ENCODE measurements at regions not wholly inside any gene's neighbourhood (a gene's known extent, or its start where the extent isn't known, plus 50 kb on each side); places are given as distances from the start of the nearest gene placed in this dataset.

DNA sequence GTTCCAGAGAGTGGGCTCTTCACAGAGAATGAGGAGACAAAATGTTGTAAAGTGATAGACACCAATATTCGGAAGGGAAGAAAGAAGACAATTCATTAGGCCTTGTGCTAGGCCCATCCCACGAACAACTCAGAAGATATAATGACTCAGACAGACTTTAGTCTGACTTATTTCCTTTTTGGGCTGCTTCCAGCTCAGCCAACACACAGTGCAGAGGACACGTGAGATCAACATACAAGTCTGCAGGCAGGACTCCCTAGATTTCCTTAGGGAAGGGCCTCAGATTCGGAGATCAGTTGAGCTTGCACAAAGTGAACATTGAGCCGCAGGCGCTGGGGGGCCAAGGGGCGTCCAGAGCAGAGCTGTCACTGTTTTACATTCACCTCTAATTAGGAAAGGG, 290.7 kb upstream of the TENM3 start:
- no peak for DNase-seq (ENCODE audit: low spot score)

DNA sequence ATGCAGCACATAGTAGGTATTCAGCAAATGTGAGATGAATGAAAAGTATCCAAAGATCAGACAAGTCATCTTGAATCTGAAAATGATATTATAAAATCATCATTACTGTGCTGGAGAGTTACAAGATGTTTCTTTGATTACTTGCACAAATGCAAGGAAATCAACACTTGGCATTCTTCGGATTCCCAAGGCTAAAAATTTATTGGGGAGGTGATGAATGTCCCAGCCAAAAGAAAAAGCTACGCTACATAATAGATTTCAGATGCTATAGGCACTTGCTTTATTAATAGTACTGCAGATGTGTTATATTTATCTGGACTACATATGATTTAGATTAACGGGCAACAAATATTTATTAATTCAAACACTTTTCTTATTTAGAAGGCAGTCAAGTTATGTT, 286.7 kb upstream of the TENM3 start:
- DNase-seq (ENCODE audit: low spot score) = no peak

DNA sequence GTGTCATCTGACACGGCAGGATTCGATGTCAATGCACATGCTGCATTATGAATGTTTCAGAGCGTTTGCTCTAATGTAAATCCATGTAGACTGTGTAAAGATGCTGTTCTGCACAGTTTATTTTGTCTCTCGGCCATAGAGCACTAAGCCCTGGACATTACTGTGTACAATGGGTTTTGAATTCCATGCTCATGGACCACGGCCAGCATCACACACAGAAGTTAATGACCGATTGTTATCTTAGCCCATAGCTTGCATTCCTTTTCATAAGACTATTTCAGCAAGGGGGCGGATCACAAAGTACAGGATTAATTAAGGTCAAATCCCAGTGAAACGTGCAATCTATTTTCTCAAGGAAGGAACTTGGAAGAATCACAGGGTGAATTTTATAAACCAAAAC, 286.1 kb upstream of the TENM3 start:
- DNase-seq (ENCODE audit: low spot score) = no peak

DNA sequence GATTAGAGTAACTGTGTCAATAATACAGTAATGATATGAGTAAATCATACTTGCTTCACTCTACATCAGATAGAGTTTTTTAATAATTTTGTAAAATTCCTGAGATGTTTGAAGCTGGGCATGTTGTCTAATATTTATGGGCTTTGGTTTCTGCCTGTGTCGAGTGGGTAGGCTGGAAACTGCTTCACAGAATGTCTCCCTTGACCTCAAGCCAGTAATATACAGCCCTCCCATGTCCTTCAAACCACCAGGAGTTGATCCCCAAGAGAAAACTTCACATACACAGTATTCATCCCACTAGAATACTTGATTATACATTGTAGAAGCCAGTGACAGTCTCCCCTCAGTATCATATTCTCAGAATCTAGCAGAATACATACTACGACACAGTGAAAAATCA, 284.8 kb upstream of the TENM3 start:
- no peak for DNase-seq (ENCODE audit: low spot score)

DNA sequence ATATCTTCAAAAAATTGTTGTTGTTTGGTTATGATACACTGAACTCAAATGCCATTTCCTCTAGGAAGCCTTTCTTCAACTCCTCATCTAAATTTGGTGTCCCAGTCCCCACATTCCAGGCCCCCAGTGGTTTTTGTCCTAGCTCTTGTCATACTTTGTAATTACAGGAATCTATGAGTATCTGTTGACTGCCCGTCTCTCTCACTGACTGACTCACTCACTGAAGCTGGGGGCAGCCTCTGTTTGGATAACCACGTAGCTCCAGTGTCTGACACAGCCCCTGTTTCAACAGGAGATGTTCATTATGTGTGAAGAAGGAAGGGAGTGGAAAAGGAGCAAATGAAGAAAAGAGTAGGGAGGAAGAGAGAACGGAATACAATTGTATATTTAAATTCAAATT, 284.1 kb upstream of the TENM3 start:
- DNase-seq (ENCODE audit: low spot score) = no peak

DNA sequence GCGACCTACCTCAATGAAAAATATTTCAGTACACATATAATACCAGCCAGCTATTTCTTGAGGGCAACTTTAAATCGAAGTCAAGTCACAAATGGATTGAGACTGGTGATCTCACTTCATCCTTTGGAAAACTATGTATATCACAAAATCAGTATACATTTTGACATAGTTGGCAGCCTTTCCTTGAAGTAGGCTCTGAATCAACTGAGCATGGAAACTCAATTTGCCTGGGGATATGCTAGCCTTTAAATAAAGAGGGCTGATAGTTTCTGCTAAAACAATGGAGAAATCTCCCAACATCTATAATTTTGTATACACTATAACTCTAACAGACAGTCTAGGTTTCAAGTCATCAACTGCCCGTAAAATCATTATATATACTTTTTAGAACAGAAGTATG, 282.8 kb upstream of the TENM3 start:
- DNase-seq (ENCODE audit: low spot score) = no peak

DNA sequence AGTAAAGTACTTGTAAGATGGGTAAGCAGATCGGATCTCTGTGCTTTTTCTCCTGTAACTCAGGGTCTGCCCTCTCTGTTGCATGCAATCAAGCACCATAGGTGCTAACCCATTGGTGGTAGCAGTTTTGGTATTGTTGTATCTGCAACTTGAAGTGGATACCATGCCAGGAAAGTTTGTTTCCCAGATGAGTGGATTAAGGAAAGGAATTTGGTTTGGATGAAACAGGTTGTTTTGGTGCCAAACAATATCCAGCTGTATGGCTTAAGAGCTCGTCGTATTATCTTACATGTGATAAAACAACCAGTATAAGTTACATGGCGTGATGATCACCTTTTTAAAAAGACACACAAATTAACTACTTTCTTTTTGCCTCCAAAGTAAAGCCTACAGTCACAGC, 280.9 kb upstream of the TENM3 start:
- no peak for DNase-seq (ENCODE audit: low spot score)

DNA sequence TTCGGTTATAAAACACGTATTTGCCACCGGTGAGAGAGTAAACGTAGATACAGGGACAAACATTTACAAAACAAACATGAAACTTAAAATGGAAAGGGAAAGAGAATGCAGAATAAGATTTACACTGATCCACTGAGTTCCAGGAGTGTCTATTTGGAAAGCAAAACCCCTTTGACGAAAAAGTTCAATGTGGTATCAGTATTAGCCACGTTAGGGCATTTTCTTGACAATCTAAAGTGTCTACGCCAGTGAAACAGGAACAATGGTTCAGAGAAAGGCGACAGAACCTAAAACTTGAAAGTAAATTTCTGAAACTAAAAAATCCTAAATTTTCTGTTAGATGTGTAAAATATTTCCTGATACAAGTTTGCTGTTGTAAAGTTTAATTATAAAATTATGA, 278.5 kb upstream of the TENM3 start:
- no peak for DNase-seq (ENCODE audit: low spot score)

DNA sequence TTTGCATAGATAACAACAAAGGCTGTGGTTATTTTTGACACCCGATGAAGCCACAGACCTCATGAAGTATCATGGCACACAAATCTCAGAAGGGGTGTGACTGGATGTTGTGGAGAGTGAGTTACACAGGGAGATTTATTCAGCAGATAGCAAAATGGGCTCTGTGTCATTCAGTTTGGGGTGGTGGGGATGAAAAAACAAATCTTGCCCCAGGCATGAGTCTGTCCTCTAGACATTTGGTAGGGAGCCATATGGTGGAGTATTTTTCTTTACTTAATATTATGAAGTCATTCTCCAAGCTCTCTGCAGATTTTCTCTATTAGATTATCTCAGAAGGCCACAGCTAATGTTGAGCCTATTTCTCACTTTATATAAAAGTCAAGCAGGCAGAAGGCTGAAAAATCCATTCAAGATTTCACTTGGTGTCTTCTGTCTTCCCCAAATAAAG, 277.1 kb upstream of the TENM3 start:
- no peak for DNase-seq (ENCODE audit: low spot score)

DNA sequence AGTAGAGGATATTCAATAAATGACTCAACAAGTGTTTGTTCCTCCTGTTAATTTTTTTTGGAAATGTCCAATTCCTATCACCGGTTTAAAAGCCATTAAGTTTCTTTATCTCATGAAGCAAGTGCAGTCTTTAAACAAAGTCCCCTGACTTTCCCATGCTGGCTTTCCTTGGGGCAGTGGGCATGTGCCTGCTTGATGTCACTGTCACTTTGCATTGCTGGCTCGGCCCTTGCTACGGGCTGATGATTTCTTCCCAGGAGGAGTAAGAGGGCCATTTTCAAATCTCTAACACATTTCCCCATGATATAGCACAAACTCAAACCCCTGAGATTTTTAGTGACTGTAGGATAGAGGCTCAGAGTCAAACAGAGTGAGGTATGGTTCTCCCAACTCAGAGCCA, 275.8 kb upstream of the TENM3 start:
- no peak for DNase-seq (ENCODE audit: low spot score)

DNA sequence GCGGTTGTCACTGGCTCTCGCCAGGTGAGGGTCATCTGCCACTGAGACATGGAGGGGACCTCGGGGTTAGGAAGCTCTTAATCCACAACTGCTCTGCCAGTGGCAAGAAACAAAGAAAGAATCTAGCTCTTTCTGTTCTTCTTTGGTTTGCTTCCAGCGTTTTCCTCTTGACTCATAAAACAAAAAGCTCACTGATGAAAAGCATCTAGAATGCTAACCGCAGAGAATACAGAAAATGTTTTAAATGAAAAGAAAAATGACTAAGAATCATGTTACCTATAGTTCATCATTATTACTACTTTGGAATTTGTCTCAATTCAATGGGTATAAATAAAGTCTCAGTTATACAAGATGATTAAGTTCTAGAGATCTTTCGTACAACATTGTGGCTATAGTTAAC, 274.8 kb upstream of the TENM3 start:
- no peak for DNase-seq (ENCODE audit: low spot score)

DNA sequence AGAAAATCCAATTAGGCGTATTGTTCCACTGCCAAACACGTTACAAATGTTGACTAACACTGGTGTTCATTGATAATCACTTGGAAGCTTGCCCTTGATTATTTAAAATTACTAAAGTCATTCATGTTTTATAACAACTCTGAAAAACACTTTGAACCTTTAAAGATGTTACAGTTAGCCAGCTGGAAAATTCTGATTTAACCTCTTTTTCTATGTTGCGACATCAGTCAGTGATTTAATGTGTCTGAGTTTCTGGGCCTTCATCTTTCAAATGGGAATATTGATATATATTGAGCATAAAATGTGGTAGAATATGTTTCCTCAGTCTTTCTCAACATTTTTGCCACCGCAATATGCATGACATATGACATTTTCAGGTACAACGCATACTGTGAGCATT, 274.1 kb upstream of the TENM3 start:
- DNase-seq (ENCODE audit: low spot score) = no peak

DNA sequence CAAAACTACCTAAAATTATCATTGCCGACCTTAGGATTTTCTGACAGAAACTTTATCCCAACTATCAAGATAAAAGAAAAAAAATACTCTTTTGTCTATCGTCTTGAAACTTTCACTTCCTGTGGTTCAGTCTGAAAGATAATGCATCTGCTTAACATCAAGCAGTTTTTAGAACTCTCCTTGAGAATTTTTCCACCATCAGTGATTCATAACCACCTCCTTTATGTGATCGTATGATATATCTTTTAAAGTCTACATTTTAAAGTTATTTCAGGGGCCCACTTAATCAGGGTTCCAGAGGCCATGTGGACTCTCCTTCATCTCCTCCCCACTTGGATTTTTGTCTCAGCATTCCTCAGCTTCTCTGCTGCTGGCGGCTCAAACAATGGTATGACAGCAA, 272.8 kb upstream of the TENM3 start:
- DNase-seq (ENCODE audit: low spot score) = no peak

DNA sequence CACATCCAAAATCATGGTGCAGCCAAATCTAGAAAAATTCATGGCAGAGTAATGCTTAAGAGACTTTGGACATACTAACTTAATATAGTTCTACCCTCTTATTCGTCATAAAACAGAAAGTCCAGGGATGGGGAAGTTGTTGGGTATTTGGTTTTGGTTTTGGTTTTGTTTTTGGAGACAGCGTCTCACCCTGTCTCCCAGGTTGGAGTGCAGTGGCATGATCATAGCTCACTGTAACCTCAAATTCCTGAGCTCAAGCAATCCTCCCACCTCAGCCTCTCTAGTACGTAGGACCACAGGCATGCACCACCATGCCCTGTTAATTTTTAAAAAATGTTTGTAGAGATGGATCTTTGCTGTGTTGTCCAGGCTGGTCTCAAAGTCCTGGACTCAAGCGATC, 271.8 kb upstream of the TENM3 start:
- DNase-seq (ENCODE audit: low spot score) = no peak

DNA sequence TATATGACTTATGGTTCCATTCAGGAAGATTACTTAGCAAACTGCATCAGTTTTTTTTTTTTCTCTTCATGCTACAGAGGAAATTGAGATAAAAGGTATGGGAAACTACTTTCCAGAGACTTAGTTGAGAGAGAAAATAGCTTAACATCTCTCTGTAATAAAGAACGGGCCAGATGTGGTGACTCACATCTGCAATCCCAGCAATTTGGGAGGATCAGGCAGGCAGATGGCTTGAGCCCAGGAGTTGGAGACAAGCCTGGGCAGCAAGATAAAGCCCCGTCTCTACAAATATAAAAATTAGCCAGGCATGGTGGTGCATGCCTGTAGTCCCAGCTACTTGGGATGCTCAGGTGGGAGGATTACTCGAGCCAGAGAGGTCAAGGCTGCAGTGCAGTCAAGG, 271.2 kb upstream of the TENM3 start:
- no peak for DNase-seq (ENCODE audit: low spot score)

DNA sequence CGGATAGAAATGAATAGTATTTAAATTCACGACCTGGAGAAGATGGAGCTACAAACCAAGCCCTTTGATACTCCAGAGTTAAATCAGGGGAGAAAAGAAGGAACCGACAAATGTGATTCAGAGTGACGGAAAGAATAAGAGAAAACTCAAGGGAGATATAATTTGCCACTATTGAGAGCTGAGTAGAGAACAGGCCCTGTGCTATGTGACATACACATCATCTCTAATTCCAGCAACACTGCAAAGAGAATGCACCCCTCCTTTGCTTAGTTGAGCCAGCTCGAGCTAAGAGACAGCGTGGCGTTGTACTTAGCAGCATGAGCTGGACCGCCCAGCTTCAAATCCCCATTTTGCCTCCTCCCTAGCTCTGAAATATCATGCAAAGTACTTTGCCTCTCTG, 266.4 kb upstream of the TENM3 start:
- no peak for DNase-seq (ENCODE audit: low spot score)

DNA sequence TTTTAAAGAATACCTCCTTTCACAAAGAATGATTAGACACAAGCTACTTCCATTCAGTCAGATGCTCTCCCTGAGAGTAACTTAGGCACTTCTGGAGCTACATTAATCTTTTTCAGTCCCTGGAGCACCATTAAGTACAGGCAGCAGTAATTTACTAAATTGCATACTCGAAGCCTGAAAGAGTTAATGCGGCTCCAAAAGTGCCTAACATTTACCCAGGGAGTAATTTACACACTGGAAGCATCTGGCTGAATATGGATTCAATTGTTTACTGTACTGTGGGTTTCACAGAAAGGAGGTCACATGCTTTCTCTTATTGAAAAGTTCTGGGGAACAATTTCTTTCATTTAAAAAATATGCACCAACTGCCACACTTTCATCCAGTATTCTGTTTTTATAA, 260.8 kb upstream of the TENM3 start:
- DNase-seq (ENCODE audit: low spot score) = no peak

DNA sequence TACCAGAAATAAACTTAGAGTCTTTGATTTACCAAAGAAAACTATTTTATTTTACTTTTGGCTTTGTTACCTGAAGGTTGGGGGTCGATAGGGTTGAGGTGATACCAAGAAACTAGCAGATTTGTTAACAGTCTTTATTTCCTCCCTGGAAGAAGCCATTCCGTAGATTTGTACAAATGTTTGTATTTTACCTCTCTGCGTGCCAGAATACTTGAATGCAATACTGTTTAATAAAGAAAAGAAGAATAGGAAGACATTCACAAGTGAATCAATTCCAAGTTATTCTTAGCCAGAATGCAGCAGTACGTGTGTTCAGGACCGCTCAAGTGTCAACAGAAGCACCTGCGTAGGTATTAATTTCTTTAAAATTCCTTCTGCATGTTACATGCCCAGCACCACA, 260.3 kb upstream of the TENM3 start:
- no peak for DNase-seq (ENCODE audit: low spot score)

DNA sequence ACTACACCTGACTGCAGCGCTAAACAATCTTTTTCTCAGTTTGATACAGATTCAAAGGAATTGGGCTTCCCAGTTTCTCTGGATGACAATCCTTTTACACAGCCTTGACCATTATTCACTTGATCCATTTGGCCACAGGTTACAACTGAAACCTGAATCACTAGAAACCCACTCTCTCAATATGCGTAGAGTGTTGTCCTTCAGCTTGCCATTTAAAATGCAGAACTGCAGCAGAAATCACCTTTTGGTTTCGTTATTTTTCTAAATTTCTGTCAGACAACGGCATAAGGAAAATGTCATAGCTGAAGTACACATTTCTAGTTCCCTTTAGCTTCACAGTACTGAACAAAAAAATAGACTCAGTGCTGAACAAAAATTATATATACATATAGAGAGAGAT, 255.8 kb upstream of the TENM3 start:
- no peak for DNase-seq (ENCODE audit: low spot score)

DNA sequence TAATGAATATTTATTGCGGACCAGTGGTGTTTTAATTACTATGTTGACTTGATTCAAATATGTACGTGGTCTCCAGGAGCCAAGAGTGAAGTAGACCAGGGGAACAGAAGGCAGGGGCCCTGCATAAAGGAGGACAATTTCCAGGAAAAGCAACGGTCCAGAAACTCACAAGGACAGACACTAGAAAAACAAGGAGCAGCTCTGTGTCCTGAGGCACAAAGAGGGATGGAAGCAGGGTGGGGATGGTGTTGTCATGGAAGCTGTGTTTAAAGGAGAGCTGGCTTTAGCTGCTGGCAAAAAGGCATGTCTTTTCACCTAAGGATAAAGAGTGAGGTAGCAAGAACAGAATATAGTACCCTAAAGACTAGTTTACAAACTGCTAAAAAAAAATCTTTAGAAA, 254.1 kb upstream of the TENM3 start:
- DNase-seq (ENCODE audit: low spot score) = no peak

DNA sequence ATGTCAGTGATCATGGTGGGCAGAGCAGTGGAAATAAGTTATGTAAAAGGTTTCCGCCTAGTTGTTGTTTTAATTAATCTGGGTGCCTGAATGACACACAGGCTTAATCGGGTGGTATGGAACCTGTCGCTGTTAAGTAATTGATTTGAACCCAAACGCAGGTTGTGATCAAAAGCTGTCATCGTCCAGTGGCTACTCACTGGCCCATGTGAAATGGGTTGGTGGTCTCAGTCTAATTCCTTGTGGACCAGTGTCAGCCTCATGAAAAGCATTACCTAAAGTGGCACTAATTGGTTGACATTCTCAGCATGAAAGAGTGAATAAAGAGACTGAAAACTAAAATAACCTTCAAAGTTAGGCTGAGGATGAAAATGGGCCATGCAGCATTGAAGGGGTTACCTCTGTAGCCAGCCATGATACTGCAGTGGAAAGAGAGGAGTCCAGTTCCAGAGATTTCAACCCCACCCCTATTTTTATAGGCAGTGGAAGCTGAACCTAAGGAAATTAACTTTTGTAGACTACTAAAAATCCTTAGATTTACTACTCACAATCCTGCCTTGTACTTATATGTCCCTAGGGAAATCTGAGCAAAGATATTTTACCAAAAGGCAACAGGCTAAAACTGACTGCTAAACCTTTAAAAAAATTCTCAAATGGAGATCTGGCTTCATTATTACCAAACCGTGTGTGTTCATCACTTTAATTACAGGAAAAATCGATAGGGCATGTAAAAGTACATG, 251.7 kb upstream of the TENM3 start:
- no peak for DNase-seq (ENCODE audit: low spot score)

DNA sequence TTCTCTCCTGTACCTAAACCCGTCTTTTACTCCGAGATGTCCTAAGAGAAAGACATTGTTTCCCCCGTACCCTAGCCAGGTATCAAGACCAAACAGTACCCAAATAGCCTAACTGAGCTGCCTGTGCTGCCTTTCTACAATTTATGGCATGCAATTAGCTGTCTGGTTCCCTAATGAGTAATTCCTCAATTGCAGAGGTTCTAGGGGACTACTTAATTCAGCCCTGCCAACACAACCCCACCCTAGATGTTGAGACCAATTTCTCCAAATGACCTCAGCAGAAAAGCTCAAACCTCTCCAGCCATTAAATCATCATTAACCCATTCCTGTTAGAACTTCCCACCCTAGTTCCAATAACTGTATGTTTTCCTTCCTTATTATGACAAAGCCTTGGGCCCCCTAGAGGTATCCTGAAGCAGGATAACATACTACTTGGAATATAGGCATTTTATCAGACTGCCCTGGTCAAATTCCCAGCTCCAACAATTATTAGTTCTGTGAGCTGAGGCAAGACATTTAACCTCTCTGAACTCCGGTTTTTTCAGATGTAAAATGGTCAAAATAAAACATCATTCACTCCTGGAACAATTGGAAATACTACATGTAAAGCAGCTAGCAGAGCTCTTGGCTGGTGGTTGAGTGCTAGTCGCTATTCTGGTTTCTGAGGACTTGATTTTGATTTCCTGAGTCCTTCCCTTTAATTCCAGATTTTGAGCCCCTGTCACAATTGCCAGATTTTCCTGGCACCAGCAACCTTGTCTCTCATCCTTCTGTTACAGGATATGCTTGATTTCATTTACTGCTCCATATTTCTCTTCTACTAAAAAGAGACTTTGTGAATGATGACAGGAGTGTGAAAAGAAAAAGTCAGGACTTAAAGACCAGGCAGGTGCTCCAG, 244.6 kb upstream of the TENM3 start:
- DNase-seq (ENCODE audit: low spot score) = no peak

DNA sequence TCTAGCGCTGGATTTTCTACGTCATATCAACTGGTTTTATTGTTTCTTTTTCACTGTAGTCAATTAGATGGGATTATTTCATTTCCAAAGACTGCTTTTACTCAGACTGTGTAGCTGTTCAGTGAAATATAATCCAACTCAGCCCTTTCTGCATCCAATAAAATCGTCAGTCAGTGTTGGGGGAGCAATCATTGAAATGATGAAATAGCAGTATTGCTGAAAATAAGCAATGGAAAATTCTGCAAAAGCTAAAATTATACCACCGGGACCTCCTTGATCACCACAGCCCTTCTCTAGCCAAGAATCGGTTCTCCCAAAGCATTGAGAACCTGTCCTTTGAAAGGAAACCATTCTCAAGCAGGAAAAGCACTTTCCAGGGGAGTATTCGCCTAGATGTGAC, 243.1 kb upstream of the TENM3 start:
- DNase-seq (ENCODE audit: low spot score) = no peak

DNA sequence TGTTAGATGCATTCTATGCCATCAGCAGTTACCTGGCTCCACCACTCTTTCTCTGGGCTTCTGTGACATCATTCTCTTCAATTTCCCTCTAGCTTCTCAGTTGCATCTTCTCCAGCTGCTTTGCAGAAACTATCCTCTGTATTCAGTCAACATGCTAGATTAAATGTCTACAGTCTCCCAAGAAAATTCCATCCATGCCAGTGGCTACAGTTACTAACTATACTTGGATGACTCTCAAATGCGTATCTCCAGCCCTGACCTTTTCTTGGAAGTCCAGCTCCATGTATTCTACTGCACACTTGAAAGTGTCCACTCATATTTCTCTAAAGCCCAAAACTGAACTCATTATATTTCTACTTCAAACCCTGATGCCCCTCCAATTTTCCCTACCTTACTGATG, 232.3 kb upstream of the TENM3 start:
- no peak for DNase-seq (ENCODE audit: low spot score)
